Ecto neural progenitor cell (in vitro differentiated cells): ENCODE measurements at regions not wholly inside any gene's neighbourhood (a gene's known extent, or its start where the extent isn't known, plus 50 kb on each side); places are given as distances from the start of the nearest gene placed in this dataset.

Experiments
- DNase-seq: peaks from one replicate; pipeline ENCODE4 v3.0.0-alpha.2; 2018; ENCODE audit warnings: low spot score

- no peak for DNase-seq
Measured at GRCh38 chr19:31119951-31120690, 229.1 kb downstream of the TSHZ3 start.

- DNase-seq = no peak
Measured at GRCh38 chr19:31118986-31119385, 230.2 kb downstream of the TSHZ3 start.

GRCh38 chr19:31118287-31118955 is 230.8 kb downstream of the TSHZ3 start:
- DNase-seq = no peak

GRCh38 chr19:31114585-31114984 is 234.7 kb downstream of the TSHZ3 start:
- DNase-seq = no peak

- DNase-seq = no peak
Measured at GRCh38 chr19:31113293-31113692, 235.9 kb downstream of the TSHZ3 start.

GRCh38 chr19:31112158-31112557 is 237.1 kb downstream of the TSHZ3 start:
- no peak for DNase-seq

GRCh38 chr19:31111741-31112140 is 237.5 kb downstream of the TSHZ3 start:
- DNase-seq = no peak

GRCh38 chr19:31110336-31110735 is 238.9 kb downstream of the TSHZ3 start:
- no peak for DNase-seq

- no peak for DNase-seq
Measured at GRCh38 chr19:31109636-31110035, 239.6 kb downstream of the TSHZ3 start.

GRCh38 chr19:31107096-31107495 is 242.1 kb downstream of the TSHZ3 start:
- DNase-seq = no peak

GRCh38 chr19:31105761-31106160 is 243.5 kb downstream of the TSHZ3 start:
- DNase-seq = no peak

- DNase-seq = no peak
Measured at GRCh38 chr19:31104451-31104850, 244.8 kb downstream of the TSHZ3 start.

- DNase-seq = no peak
Measured at GRCh38 chr19:31103228-31103627, 246.0 kb downstream of the TSHZ3 start.

- no peak for DNase-seq
Measured at GRCh38 chr19:31102674-31103073, 246.6 kb downstream of the TSHZ3 start.

- no peak for DNase-seq
Measured at GRCh38 chr19:31100981-31101380, 248.3 kb downstream of the TSHZ3 start.

GRCh38 chr19:31100206-31100590 is 249.0 kb downstream of the TSHZ3 start:
- no peak for DNase-seq

GRCh38 chr19:31099515-31100205 is 249.6 kb downstream of the TSHZ3 start:
- DNase-seq = no peak

- DNase-seq = no peak
Measured at GRCh38 chr19:31098836-31099235, 250.4 kb downstream of the TSHZ3 start.

GRCh38 chr19:31096935-31097545 is 252.2 kb downstream of the TSHZ3 start:
- no peak for DNase-seq

GRCh38 chr19:31096062-31096830 is 253.0 kb downstream of the TSHZ3 start:
- DNase-seq = no peak

GRCh38 chr19:31095100-31095804 is 254.0 kb downstream of the TSHZ3 start:
- DNase-seq = no peak
